Amniotic epithelial cell (primary cell): ENCODE measurements at regions not wholly inside any gene's neighbourhood (a gene's known extent, or its start where the extent isn't known, plus 50 kb on each side); places are given as distances from the start of the nearest gene placed in this dataset.
"Not testable (repeated sequence)": the region's sequence is repeated elsewhere in the genome, so short reads cannot be mapped to it uniquely, and the experiment has no call there.

Source experiments
- DNase-seq: peaks from one replicate; pipeline ENCODE4 v3.0.0-alpha.2; 2010; ENCODE audit warnings: low read depth

GRCh38 chr13:50747737-50748350, 95.6 kb downstream of the DLEU7 start:
- DNase-seq, result no peak

GRCh38 chr13:50753221-50753620, 90.3 kb downstream of the DLEU7 start:
- not testable (repeated sequence) for DNase-seq

GRCh38 chr13:50755862-50756685, 87.4 kb downstream of the DLEU7 start:
- DNase-seq, result not testable (repeated sequence)

GRCh38 chr13:50757008-50757407, 86.5 kb downstream of the DLEU7 start:
- peak; percentile 55 for DNase-seq

GRCh38 chr13:50758796-50759195, 84.7 kb downstream of the DLEU7 start:
- DNase-seq, result no peak

- peak; percentile 56 for DNase-seq
Observed at GRCh38 chr13:50760751-50761150, 82.7 kb downstream of the DLEU7 start.

GRCh38 chr13:50761406-50761805, 82.1 kb downstream of the DLEU7 start:
- peak; percentile 14 for DNase-seq

GRCh38 chr13:50762969-50763567, 80.4 kb downstream of the DLEU7 start:
- no peak for DNase-seq

- DNase-seq, result no peak
Observed at GRCh38 chr13:50766013-50766412, 77.5 kb downstream of the DLEU7 start.

GRCh38 chr13:50766695-50767094, 76.8 kb downstream of the DLEU7 start:
- no peak for DNase-seq

GRCh38 chr13:50772881-50773280, 70.6 kb downstream of the DLEU7 start:
- DNase-seq, result not testable (repeated sequence)
